ENCODE measurements at regions not wholly inside any gene's neighbourhood (a gene's known extent, or its start where the extent isn't known, plus 50 kb on each side); places are given as distances from the start of the nearest gene placed in this dataset.

DNA sequence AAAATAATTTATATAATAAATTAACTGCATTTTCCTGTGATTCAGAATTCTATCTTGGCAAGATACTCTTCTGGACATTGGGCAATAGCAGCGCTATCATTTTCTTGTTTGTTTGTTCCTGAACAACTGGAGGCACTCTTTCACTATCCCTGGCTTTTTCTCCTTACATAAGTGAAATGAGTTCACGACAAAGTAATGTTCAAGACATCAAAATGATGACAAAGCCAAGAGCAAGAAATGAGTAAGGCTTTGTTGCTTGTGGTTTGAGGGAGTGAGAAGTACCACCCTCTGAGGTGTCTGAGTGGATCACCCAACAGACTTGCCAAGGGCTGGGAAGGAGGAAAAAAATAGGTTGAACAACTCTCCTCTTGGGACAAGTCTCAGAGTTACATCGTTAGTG is 466.6 kb upstream of the JAG1 start:
- WGBS, 2 donors: 43 to 44% methylated on average over 3 of the region's 3 CpGs
- no peak for DNase-seq

DNA sequence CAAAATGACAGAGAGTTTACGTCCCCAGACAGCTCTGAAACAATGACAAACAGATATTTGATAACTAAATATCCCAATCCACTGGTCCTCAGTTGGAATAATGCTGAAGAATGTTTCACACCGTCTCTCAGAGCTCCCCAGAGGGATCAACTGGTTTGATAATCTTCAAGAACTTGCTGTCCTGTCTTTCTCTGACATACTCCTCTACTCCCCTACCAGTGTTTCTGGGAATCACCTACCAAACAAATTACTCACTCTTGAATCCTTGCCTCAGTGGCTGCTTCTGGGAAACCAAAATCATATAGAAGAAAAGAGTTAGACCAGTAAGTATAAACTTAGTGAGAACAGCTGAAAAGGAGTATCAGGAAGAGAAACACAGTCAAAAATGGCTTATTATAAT is 469.7 kb upstream of the JAG1 start:
- intact Hi-C loops (cut with DNase I): no loop called here
- H3K4me1 ChIP-seq: peaks cover 0 to 37% (median 9%) of the 10 kb centered on the region in 3 donors
- 44 to 81% methylated on average over 2 of the region's 2 CpGs for WGBS, 2 donors
- peak overlapping the region in 1 of 4 donors; percentile 19 for H3K27ac ChIP-seq
- no peak for DNase-seq
- no peak overlapping the region for H3K4me3 ChIP-seq
- no peaks in the 10 kb centered on the region for H3K9me3 ChIP-seq
- no peaks in the 10 kb centered on the region for H3K27me3 ChIP-seq
- H3K36me3 ChIP-seq: no peaks in the 10 kb centered on the region
- TF ChIP-seq POLR2A (IDR thresholded peaks at IDR 0.05): no peak
- no peak for TF ChIP-seq CTCF (IDR thresholded peaks at IDR 0.05)

More for the DNA sequence above, 466.6 kb upstream of the JAG1 start:
- H3K27me3 ChIP-seq: no peaks in the 10 kb centered on the region
- no peak overlapping the region for H3K4me3 ChIP-seq
- no peaks in the 10 kb centered on the region for H3K36me3 ChIP-seq
- no peak overlapping the region for H3K27ac ChIP-seq
- no peak for TF ChIP-seq POLR2A (IDR thresholded peaks at IDR 0.05)
- no peak for TF ChIP-seq CTCF (IDR thresholded peaks at IDR 0.05)
- intact Hi-C loops (cut with DNase I): no loop called here
- peaks cover 0 to 28% (median 9%) of the 10 kb centered on the region in 3 donors for H3K4me1 ChIP-seq
- no peaks in the 10 kb centered on the region for H3K9me3 ChIP-seq

DNA sequence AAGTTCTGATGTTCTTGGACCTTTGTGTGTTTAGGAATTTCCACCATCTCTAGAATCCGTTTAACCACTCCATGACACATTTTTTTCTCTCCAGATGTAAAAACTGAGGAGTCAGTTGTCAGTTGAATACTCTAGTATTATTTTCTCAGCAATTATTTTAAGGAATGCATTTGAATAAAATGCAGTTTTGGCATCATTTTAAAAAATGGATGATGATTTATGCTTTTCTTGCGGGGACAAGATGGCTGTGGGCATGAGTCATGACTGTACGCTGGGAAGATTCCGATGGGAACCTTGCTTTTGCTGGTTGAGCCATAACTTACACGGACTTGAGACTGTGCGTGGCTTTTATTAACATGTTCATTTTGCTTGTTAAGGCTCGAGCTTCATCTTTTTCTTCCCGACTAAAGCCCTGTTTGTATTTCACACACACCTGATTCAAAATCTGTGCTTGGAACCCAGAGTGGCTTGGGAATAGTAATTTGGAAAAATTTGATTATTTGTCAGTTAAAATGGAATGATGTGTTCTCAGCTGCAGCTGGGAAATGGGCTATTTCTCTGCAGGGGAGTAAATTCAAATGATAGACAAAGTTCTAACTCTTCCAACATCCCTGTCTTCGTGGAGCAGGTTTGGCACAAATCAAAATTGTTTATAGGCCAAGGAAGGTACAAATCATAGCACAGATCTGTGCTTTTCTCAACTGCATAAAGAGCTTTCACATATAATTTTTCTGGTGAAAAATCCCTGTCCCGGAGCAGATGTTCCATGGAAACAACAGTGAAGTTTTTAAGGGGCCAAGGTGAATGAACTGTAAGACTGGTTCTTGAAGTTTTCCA is 470.5 kb upstream of the JAG1 start:
- H3K27ac ChIP-seq: peak overlapping the region in 3 of 4 donors; percentile 8 to 43 (median 11)
- no peaks in the 10 kb centered on the region for H3K27me3 ChIP-seq
- H3K4me3 ChIP-seq: no peak overlapping the region
- no peak for TF ChIP-seq POLR2A (IDR thresholded peaks at IDR 0.05)
- no peak for TF ChIP-seq CTCF (IDR thresholded peaks at IDR 0.05)
- no peak for DNase-seq
- H3K4me1 ChIP-seq: peaks cover 0 to 37% (median 9%) of the 10 kb centered on the region in 3 donors
- intact Hi-C loops (cut with DNase I): no loop called here
- no peaks in the 10 kb centered on the region for H3K36me3 ChIP-seq
- WGBS, 2 donors: 38 to 39% methylated on average over 10 of the region's 10 CpGs
- no peaks in the 10 kb centered on the region for H3K9me3 ChIP-seq

DNA sequence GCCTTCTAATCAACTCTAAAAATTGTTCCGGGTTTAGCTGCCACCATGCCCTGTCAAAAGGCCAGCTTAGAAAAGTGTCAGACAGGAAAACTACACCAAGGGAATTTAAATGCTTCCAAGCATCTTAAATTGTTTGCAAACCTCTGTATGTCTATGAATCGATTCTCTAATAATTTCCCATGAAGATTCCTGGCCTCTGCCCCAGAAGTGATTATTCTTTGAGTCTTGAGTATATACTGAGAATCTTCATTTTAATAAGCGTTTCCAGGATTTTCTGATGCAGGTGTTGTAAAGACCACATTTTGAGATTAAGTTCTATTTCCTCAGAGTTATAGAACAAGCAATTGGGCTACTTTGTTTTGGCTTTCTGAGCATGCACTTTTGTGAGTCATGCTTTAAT is 471.8 kb upstream of the JAG1 start:
- no peak for DNase-seq
- Histone ChIP-seq H3K27me3 (no peaks in the 10 kb centered on the region), H3K4me1 (peaks cover 0 to 29% (median 5%) of the 10 kb centered on the region in 3 donors), H3K27ac (peak overlapping the region in 1 of 4 donors; percentile 43), H3K9me3 (no peaks in the 10 kb centered on the region), H3K4me3 (no peak overlapping the region), H3K36me3 (no peaks in the 10 kb centered on the region)
- intact Hi-C loops (cut with DNase I): no loop called here
- TF ChIP-seq CTCF (IDR thresholded peaks at IDR 0.05) (no peak), POLR2A (IDR thresholded peaks at IDR 0.05) (no peak)
- 35 to 48% methylated on average over 3 of the region's 3 CpGs for WGBS, 2 donors

DNA sequence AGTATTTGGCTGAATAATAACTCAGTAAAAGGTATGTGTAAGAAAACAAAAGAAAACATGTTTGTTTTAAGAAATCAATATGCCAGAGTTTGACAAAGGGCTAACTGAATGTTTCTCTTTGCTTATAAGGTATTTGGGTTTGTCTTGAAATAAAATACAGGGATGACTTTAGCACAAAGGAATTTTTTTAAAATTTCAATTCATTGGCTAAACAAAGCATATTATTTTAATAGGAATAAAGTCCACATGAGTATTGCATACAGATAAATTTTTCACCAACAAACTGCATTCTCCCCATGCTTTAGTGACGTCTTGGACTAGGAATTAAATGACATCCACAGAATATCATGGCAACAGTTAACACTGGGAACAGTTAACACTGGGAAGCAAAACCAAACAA is 480.0 kb upstream of the JAG1 start:
- TF ChIP-seq CTCF (IDR thresholded peaks at IDR 0.05) (no peak), POLR2A (IDR thresholded peaks at IDR 0.05) (no peak)
- H3K36me3 ChIP-seq: no peaks in the 10 kb centered on the region
- intact Hi-C loops (cut with DNase I): no loop called here
- DNase-seq: no peak
- 74 to 95% methylated on average over 1 of the region's 1 CpG for WGBS, 2 donors
- no peak overlapping the region for H3K4me3 ChIP-seq
- H3K9me3 ChIP-seq: no peaks in the 10 kb centered on the region
- H3K27ac ChIP-seq: no peak overlapping the region
- H3K27me3 ChIP-seq: no peaks in the 10 kb centered on the region
- H3K4me1 ChIP-seq: peaks cover 0 to 18% (median 4%) of the 10 kb centered on the region in 3 donors
